Keratinocyte (primary cell): ENCODE measurements at regions not wholly inside any gene's neighbourhood (a gene's known extent, or its start where the extent isn't known, plus 50 kb on each side); places are given as distances from the start of the nearest gene placed in this dataset.

ENCODE experiments used
- DNase-seq: peaks from one replicate; pipeline ENCODE4 v3.0.0-alpha.2; 2011; ENCODE audit warnings: low read depth, missing footprints, low spot score
- FAIRE-seq: peaks from 2 replicates; lab custom pipeline; 2011; peaks lifted over from hg19 to GRCh38; lab: Jason Lieb, UNC
- H2AFZ ChIP-seq: 2 replicates; pipeline ENCODE4 v1.6.0; 2012; ENCODE audit warnings: low read length, control low read depth, inconsistent platforms; ENCODE audit not compliant: control insufficient read depth
- H3K27ac ChIP-seq: 2 replicates; pipeline ENCODE4 v1.5.1; 2011; ENCODE audit warnings: low read length; ENCODE audit not compliant: control insufficient read depth, insufficient read depth
- H3K27me3 ChIP-seq: 3 replicates; pipeline ENCODE4 v1.6.0; 2011; ENCODE audit warnings: low read length; ENCODE audit not compliant: control insufficient read depth, insufficient read depth; ENCODE audit errors: extremely low read depth
- H3K36me3 ChIP-seq, 2 experiments: 2 replicates in 1 of 2; 3 replicates in 1 of 2; pipeline ENCODE4 v1.5.1; 2011; ENCODE audit warnings: low read length in 2 of 2, mild to moderate bottlenecking in 1 of 2; ENCODE audit not compliant: control insufficient read depth in 2 of 2, insufficient read depth in 2 of 2; ENCODE audit errors: extremely low read depth in 1 of 2
- H3K4me1 ChIP-seq: 3 replicates; pipeline ENCODE4 v1.5.1; 2011; ENCODE audit warnings: low read length; ENCODE audit not compliant: control insufficient read depth, insufficient read depth; ENCODE audit errors: extremely low read depth
- H3K4me2 ChIP-seq: 3 replicates; pipeline ENCODE4 v1.6.0; 2011; ENCODE audit warnings: low read depth, low read length; ENCODE audit not compliant: control insufficient read depth, insufficient read depth; ENCODE audit errors: extremely low read depth
- H3K4me3 ChIP-seq, 3 experiments: fragments of 200-600 bp in 1 of 3; sonication (generic) in 1 of 3; 2 replicates in 2 of 3; 3 replicates in 1 of 3; pipeline ENCODE4 v1.5.1; 2011 to 2016; ENCODE audit warnings: low read length in 3 of 3, mild to moderate bottlenecking in 3 of 3, control low read depth in 2 of 3, inconsistent platforms in 1 of 3, low read depth in 1 of 3, mixed read lengths in 1 of 3, mixed run types in 1 of 3, moderate library complexity in 1 of 3; ENCODE audit not compliant: control insufficient read depth in 2 of 3, insufficient read depth in 2 of 3; ENCODE audit errors: extremely low read depth in 1 of 3
- H3K79me2 ChIP-seq: 2 replicates; pipeline ENCODE4 v1.6.0; 2012; ENCODE audit warnings: low read length; ENCODE audit not compliant: control insufficient read depth, insufficient read depth
- H3K9ac ChIP-seq: 3 replicates; pipeline ENCODE4 v1.6.0; 2011; ENCODE audit warnings: low read length; ENCODE audit not compliant: control insufficient read depth, insufficient read depth; ENCODE audit errors: extremely low read depth
- H3K9me1 ChIP-seq: 3 replicates; pipeline ENCODE4 v1.6.0; 2011; ENCODE audit warnings: low read length; ENCODE audit not compliant: control insufficient read depth, insufficient read depth; ENCODE audit errors: extremely low read depth
- H3K9me3 ChIP-seq: 2 replicates; pipeline ENCODE4 v1.5.1; 2012; ENCODE audit warnings: low read depth, low read length; ENCODE audit not compliant: control insufficient read depth
- H4K20me1 ChIP-seq: 3 replicates; pipeline ENCODE4 v1.6.0; 2011; ENCODE audit warnings: low read length; ENCODE audit not compliant: control insufficient read depth, insufficient read depth; ENCODE audit errors: extremely low read depth
- EZH2 ChIP-seq: IDR thresholded peaks from one replicate; pipeline ENCODE4 v1.6.1; 2012; ENCODE audit warnings: inconsistent platforms, mild to moderate bottlenecking, low read length, moderate library complexity
- dilution Hi-C: fragments of 300-500 bp; cut with MboI; formaldehyde crosslinking; loops from one replicate; pipeline ENCODE4 v1.7.0; 2020; ENCODE audit warnings: low sequenced_read_pairs; ENCODE audit not compliant: extremely low pct_ligation_motif_present
- TF ChIP-seq, protein P1 (sequence below), 3 experiments: IDR thresholded peaks in 1 of 3; conservative IDR thresholded peaks in 1 of 3; optimal IDR thresholded peaks in 1 of 3; 2 replicates in 2 of 3; 3 replicates in 1 of 3; pipeline versions ENCODE3 to v1.5.1; 2011; ENCODE audit warnings: low read length in 3 of 3, mild to moderate bottlenecking in 3 of 3, moderate library complexity in 2 of 3, control low read depth in 1 of 3, inconsistent platforms in 1 of 3; ENCODE audit not compliant: insufficient read depth in 2 of 3; ENCODE audit errors: extremely low read depth in 1 of 3

DNA sequence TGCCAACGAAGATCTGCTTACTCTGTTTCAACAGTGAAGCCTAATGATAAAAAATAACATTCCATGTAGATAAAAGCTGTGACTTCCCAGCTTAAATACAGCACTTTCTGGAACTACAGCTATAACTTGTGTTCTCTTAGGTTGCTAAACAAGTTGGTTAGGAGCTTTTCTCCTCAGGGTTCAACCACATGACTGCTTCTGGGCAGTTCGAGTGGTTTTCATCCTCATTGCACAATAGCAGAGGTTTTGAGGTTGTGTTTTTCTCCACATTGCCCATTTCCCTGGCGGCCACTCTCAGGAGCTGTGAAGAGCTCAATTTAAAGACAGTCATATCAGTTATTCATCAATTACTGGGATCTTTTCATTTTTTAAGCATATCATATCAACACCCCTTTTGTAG, 102.2 kb upstream of the CYP1B1 start:
- no peaks in the 10 kb centered on the region for H4K20me1 ChIP-seq
- DNase-seq: no peak
- H3K36me3 ChIP-seq: no peaks in the 10 kb centered on the region
- FAIRE-seq: no peak
- peaks cover 16% of the 10 kb centered on the region for H3K4me1 ChIP-seq
- no peak overlapping the region for H3K4me2 ChIP-seq
- H2AFZ ChIP-seq: no peak overlapping the region
- H3K9me3 ChIP-seq: no peaks in the 10 kb centered on the region
- dilution Hi-C loops: no loop called here
- no peak for TF ChIP-seq EZH2
- H3K27me3 ChIP-seq: no peaks in the 10 kb centered on the region
- H3K4me3 ChIP-seq: no peak overlapping the region
- H3K27ac ChIP-seq: no peak overlapping the region
- no peaks in the 10 kb centered on the region for H3K79me2 ChIP-seq
- no peak overlapping the region for H3K9ac ChIP-seq
- no peaks in the 10 kb centered on the region for H3K9me1 ChIP-seq

DNA sequence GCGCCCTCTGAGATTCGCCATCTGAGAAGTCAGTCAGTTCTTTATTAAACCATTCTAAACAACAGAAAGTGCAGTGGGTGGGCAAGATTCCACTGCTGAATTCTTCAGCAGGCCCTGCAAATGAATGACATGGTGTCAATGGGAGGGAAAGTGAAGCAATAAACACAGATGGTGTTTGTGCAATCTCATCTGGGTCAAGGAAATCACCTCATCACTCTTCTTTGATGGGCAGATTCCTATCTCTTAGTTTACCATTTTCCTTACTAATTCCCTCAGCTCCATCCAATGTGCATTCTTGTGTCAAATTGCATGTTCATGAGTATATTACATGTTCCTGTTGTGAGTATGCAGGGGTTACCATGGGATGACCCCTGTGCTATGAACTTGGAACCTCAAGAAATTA, 100.7 kb upstream of the CYP1B1 start:
- Histone ChIP-seq H3K27ac (no peak overlapping the region), H3K4me2 (no peak overlapping the region)
- no peak for TF ChIP-seq EZH2
- TF ChIP-seq, protein P1, sequence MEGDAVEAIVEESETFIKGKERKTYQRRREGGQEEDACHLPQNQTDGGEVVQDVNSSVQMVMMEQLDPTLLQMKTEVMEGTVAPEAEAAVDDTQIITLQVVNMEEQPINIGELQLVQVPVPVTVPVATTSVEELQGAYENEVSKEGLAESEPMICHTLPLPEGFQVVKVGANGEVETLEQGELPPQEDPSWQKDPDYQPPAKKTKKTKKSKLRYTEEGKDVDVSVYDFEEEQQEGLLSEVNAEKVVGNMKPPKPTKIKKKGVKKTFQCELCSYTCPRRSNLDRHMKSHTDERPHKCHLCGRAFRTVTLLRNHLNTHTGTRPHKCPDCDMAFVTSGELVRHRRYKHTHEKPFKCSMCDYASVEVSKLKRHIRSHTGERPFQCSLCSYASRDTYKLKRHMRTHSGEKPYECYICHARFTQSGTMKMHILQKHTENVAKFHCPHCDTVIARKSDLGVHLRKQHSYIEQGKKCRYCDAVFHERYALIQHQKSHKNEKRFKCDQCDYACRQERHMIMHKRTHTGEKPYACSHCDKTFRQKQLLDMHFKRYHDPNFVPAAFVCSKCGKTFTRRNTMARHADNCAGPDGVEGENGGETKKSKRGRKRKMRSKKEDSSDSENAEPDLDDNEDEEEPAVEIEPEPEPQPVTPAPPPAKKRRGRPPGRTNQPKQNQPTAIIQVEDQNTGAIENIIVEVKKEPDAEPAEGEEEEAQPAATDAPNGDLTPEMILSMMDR (optimal IDR thresholded peaks at IDR 0.05 in 1 of 3, IDR thresholded peaks at IDR 0.05 in 1 of 3, conservative IDR thresholded peaks at IDR 0.05 in 1 of 3; ENCODE audit: extremely low read depth in 1 of 3, insufficient read depth in 2 of 3, low read length in 3 of 3): no peak

DNA sequence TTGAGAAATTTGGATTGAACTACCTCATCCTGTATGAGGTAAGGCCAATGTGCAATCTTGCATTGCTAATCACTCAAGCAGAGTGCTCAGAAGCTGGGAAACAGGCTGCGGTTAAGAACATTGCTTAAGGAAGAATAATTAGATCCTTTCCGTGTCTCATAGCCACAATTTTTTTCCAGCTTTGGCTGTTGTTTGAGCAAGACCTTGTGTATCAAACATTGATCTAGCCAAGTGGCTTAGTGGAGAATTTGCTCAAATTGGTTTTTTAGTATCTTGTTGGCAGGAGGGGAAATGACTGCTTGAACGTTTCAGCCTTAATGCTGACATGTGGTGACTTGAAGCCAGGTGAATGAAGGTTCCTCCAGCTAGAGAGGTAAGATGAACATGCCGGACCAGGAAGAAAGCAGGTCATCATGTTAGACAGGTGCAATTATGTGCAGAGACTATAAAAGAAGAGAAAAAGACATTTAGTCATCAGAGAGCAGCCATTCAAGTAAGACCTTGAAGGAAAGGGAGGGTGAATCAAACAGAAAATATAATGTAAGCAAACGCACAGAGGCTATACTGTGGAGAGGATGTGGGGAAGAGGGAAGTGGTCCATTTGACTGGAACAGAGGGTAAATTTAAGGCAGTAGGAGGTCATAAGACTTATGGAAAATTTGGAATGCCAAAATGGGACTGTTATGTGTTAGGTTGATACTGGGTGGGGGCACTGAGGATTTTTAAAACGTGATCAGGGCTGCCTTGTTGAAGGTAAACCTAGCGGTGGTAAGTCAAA, 98.9 kb upstream of the CYP1B1 start:
- Histone ChIP-seq H3K79me2 (no peaks in the 10 kb centered on the region), H3K9me3 (no peaks in the 10 kb centered on the region), H3K9ac (no peak overlapping the region), H2AFZ (no peak overlapping the region), H3K36me3 (no peaks in the 10 kb centered on the region), H3K9me1 (no peaks in the 10 kb centered on the region), H3K27ac (no peak overlapping the region), H3K27me3 (no peaks in the 10 kb centered on the region), H3K4me1 (peaks cover 16% of the 10 kb centered on the region), H3K4me3 (no peak overlapping the region), H3K4me2 (peak overlapping the region; percentile 67), H4K20me1 (no peaks in the 10 kb centered on the region)
- FAIRE-seq (peak; percentile 86), DNase-seq (peak; percentile 28)
- dilution Hi-C loops: no loop called here
- TF ChIP-seq, protein P1 (optimal IDR thresholded peaks at IDR 0.05 in 1 of 3, IDR thresholded peaks at IDR 0.05 in 1 of 3, conservative IDR thresholded peaks at IDR 0.05 in 1 of 3; ENCODE audit: extremely low read depth in 1 of 3, insufficient read depth in 2 of 3, low read length in 3 of 3): no peak
- no peak for TF ChIP-seq EZH2

More for the DNA sequence above, 100.7 kb upstream of the CYP1B1 start:
- Histone ChIP-seq H4K20me1 (no peaks in the 10 kb centered on the region), H3K36me3 (no peaks in the 10 kb centered on the region), H3K9me1 (no peaks in the 10 kb centered on the region), H3K4me3 (no peak overlapping the region), H3K4me1 (peaks cover 16% of the 10 kb centered on the region), H3K27me3 (no peaks in the 10 kb centered on the region), H3K79me2 (no peaks in the 10 kb centered on the region), H3K9ac (no peak overlapping the region), H3K9me3 (no peaks in the 10 kb centered on the region), H2AFZ (no peak overlapping the region)
- dilution Hi-C loops: no loop called here
- DNase-seq (no peak), FAIRE-seq (no peak)
